ELF-1 (cell line): ENCODE measurements at regions not wholly inside any gene's neighbourhood (a gene's known extent, or its start where the extent isn't known, plus 50 kb on each side); places are given as distances from the start of the nearest gene placed in this dataset.

Source experiments
- DNase-seq: peaks from one replicate; pipeline ENCODE4 v3.0.0-alpha.2; 2016; ENCODE audit warnings: low read depth, low spot score

DNA sequence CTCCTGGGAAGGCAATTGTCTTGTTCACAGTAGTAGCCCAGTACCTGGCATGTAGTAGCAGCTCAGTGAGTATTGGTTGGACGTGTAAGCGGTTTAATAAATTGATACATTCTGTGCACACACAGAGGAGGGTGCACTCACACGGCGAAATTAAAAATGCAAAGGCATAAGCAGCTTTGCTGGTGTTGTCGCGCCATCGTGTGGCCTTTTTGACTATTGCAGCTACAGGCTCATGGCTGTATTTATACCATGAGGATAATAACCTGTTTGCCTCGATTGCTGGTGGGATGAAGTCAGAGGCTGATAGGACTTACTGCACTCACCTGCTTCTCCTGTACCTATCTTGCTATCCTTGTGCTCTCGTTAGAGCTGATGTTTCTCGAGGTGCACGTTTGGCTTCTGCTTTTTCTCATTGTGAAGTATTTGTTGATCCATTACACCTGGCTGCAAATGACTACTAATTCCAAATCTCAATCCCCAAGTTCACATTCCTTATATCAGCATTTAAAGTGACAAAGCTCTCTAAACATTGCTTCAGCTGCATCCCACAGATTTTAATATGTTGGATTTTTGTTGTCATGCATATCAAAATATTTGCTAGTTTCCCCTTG, 61.5 kb downstream of the TBXT start:
- peak; percentile 71 for DNase-seq

DNA sequence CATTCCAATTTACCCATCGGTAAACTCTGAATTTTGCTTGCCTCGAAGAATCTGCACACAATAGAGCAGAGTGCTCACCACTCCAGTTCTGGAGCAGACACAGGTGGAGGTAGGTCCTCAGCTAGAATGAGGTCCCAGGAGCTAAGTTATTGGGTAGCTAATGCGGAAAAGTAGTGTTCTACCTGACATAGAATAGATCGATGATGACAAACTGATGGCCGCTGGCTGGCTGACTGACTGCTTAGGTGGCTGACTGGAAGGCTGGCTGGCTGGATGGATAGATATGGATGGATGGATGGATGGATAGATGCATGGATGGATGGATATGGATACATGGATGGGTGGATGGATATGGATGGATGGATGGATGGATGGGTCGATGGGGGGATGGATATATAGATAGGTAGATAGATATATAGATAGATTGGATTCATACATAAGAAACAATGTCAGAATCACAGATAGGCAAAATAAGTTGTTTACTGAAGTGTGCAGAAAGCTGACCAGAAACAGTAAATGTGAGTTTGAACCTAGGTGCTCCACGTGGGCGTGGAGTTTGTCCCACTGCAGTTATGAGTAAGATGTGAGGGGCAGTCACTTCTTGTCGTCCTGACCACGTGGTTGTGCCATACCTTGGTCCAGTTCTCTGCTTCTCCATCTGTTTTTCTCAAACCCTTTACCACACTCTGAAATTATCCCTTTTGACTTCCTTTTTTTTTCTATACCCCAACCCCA, 62.1 kb downstream of the TBXT start:
- no peak for DNase-seq

DNA sequence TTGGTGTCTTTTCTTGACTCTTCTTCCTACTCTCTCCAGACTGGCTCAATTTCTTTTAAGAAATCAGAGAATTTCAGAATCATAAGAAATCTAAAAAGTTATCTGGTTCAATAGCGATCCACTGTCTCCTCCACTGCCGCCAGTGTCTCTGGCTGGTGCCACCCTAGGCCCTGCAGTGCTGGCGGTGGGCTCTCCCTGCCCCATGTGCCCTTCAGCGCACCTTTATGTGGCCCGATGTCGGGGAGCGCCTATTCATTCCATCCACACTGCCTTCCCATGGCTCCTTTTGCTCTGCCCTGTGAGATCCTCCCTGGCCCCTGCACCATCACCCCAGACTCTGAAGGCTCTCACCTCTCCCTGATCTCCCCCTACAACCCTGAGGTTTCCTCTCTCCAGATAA, 62.8 kb downstream of the TBXT start:
- DNase-seq, result no peak

DNA sequence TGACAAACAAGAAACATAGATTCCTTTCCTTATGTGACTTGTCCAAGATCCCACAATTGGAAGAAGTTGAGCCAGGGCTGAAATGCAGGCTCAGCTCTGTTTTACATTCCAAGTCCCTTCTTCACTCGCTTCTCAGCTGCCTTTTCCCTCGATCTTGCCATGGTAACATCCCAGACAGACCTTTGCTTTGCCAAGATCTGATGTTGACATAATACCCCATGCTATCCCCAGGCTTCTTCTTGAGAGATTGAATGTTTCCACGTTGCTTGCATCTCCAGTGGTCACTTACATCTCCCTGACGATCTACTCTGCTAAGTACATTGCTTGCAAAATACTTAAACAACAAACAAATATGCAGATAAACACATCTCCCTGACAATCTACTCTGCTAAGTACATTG, 63.5 kb downstream of the TBXT start:
- DNase-seq, result no peak

DNA sequence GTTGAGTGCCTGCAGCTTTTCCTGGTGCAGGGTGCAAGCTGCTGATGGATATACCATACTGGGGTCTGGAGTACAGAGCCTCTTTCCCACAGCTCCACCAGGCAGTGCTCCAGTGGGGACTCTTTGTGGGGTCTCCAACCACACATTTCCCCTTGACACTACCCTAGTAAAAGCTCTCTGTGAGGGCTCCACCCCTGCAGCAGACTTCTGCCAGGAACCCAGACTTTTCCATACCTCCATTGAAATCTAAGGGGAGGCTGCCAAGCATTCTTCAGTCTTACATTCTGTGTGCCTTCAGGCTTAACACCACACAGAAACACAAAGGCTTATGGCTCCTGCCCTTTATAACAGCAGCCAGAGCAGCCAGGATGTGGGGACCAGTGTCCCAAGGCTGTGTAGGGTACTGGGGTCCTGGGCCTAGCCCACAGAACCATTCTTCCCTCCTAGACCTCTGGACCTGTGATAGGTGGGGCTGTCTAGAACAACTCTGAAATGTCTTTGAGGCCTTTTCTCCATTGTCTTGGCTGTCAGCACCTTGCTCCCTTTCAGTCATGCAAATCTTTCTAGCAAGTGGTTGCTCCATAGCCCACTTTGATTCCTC, 65.7 kb downstream of the TBXT start:
- DNase-seq, result no peak

DNA sequence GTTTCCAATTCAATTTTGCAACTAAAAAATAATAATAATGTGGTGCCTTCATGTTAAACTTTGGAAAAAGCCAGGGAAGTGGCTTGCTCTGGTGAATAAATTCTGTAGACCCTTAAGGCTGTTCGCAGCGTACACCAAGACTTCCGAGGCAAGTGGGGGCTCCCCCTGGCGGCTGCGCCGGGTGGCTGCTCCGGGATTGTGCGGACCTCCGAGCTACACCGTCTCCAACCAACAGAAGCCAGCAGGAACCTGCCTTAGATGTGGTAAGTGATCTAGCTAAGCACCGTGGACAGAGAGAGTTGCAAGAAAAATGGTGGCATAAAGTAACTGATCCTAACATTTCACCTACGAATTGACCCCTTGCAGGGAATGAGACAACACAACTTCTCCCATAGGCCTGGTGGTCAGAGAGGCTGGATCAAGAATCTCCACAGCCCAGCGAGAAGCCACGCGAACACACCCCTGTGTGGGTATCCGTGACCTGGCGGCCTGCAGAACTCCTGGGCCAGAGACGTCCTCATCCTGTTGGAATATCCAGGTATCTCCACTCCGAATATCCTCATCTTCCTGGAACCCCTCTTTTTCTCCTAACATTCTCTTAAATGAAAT, 69.6 kb downstream of the TBXT start:
- DNase-seq, result peak; percentile 96

DNA sequence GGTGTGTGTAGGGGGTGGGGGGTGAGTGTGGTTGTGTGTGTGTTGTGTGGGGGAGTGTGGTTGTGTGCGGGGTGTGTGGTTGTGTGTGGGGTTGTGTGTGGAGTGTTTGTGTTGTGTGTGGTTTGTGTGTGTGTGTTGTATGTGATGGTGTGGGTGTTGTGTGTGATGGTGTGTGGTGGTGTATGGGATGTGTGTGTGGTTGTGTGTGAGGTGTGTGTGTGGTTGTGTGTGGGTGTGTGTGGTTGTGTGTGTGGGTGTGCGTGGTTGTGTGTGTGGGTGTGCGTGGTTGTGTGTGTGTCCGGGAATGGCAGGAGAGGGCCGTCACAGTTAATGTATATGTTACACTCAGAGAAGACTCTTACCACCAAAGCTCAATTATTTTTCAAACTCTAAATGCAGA, 79.8 kb downstream of the TBXT start:
- no peak for DNase-seq

DNA sequence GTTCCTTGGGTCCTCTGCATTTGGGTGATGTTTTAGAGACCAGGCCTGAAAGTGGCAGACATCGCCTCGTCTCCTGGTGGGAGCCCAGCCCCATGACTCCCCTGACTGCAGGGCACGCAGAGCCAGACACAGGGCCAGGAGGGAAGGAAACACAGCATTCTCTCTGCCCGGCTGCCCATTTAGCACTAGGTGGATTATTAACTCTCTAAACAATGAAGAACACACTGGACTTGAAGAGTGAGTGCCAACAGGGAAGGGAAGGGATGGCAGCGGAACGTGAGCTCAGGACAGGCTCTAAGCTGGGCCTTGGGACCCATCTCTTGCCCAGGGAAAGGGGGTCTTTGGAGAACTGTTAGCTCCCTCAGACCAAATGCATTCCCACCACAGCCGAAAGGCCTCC, 80.4 kb downstream of the TBXT start:
- no peak for DNase-seq

DNA sequence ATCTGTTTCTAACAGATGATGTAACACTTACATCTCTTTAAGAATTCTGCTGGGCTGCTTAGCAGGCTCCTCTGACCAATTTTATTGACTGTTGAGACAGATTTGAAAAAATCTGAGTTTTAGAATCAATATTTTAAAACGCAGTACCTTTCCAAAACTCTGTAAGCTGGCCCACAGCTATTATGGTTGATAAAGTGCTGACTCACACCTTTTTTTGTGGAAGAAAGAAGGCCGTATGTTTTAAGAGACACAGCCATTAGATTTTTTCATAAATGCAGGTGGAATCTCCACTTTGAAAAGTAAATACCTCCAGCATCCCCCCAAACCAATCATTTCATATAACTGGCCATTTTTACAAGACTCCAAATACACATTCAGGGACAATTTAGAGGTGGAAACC, 82.2 kb downstream of the TBXT start:
- DNase-seq, result no peak

DNA sequence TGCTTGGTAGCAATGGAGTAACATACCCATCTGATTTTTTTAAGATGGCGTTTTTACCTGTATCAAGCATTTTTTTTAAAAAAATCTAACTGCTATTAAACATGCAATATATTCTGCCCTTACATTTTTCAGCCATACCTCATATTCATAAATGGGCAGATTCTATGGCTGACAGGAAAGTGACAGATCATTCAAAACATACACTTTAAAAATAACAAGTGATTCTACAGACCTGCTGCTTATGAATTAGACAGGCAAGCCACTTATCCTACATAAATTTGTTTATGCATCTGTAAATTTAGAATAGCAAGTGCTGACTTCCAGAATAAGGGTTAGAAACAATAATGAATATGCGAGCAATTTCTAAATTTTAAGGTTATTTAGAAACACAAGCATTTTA, 82.7 kb downstream of the TBXT start:
- no peak for DNase-seq

DNA sequence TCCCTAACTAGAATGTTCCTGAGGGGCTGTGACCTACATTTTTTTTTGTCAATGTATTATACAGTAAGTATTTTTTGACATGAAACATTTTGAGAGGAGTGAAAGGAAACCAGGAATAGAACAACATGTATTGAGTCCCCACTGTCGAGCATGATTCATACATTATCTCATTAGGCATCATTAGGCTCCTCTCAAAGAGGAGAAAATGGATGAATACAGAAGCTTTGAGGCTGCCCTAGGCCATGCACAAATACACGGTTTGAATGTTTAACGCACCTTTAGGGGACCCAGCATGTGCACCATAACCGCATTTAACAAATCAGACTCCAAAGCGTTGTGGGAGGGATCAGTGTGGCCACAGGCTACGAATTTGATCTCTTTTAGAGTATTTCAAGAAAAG, 87.8 kb downstream of the TBXT start:
- no peak for DNase-seq

DNA sequence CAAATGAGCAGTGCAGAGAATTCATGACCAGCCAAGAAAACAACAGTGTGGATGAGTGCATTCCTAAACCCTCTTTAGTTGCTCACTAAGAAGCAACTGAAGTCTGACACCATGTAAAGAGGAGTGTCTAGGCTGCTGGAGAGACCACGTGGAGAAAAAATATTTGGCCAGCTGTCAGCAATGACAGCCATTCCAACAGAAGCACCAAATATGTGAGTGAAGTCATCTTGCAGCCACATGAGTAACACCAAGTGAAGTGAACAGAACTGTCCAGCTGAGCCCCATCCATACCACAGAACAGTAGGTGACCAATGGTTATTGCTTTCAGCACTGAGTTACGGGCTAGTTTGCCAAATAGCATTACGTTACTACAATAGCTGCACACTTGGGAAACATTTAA, 89.4 kb downstream of the TBXT start:
- DNase-seq, result no peak

DNA sequence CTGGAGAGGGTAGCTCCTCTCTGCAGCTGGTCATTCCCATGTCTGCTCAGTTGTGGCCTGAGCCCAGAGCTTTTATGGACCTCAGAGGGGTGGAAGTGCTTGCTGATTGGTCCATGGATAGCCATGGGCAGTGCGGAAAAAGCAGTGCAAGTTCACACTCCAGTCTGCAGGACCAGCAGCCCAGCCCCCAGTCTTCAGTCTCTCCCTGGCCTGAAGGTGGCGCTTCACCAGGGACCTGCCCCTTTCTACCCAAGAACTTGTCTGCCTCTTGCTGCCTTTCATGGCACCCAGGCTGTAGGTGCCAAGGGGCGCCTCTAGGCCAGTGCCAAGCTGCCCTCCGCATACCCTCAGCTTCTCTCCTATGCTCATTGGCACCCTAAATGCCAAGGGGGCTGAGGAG, 91.0 kb downstream of the TBXT start:
- DNase-seq, result peak; percentile 52

DNA sequence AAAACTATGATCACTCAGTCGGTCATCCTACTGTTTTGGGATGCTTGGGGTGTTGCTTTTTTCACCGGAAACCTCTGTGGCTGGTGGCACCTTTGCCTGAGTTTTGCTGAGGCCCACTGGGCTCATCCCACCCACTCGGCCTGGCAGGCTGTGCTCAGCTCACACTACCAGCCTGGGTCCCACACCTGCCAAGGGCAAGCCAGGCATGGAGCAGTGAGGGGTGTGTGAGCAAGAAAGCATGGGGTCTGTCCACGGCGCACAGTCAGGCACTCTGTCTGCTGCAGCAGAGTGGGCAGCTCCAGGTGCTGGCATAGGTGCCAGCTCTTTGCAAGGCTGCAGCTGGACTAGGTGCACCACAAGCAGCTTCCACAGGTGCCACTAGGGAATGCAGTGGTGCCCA, 91.7 kb downstream of the TBXT start:
- DNase-seq, result no peak

DNA sequence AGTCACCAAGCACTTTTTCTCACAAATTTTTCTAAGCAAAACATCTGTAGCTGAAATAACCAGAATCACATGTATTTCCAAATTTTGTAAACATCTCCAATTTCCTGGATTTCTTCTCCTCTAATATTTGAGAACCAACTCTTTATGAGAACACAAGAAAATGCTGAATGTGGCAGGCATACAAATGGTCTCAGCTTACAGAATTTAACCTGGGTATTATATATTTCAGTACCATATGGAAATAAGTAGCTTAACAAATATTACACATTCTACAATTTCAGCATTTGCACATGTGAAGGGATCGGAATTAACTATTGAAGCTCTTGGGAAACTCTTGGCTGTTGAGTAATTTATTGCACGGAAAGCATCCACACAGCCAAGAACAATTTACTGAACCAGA, 92.5 kb downstream of the TBXT start:
- DNase-seq, result no peak

DNA sequence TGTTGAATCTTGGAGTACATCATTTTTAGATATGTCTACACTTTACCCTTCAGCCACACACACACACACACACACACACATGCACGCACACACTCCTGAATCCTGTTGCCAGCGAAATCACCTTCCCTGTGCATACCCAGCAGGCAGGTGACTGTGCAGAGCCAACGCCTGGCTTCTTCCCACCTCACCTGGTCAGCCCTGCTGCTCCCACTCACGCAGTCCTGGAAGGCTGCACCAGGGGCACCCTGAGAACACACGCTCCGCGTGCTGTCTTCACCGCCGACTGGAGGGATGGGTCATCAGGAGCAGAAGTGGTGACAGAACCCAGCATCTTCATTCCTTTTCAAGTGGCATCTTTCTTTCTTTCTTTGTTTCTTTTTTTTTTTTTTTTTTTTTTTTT, 94.6 kb downstream of the TBXT start:
- no peak for DNase-seq

DNA sequence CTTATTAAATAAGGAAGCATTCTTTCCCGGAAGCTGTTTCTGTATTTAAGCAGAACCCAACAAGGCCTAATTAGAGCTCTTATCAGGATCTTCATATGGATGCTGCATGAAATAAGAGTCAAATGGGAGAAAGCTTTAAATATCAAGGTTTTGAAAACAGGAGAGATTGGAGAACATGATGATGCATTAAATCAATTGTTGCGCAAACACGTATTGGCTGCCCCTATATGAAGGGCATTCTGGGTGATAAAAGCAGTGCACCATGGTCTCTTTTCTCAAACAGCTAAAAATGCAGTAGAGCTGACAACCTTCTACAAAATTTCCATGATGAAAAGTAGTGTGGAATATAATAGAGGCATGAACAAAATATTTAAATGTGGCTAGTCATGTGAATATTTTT, 98.9 kb downstream of the TBXT start:
- DNase-seq, result no peak

DNA sequence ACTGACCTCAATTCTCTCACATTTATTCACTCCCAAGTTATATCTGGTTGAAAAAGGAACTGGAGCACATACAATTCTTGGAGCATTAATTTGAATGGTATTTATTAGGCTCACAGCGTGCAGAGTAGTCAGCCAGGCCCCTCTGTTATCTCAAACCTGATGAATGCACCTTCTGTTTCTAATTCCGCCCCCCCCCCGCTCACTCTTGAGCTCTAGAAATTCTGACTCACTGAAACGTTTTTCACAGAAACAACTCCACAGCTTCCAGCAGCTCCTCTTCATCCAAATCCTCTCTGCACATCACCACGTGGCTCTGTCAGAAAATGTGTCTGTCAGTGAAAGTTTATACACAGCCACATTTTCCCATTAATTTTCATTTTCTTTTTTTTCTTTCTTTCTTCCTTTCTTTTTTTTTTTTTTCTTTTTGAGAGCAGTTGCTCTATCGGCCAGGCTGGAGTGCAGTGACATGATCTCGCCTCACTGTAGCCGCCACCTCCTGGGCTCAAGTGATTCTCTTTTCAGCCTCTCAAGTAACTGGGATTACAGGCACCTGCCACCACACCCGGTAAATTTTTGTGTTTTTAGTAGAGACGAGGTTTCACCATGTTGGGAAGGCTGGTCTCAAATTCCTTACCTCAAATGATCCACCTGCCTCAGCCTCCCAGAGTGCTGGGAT, 109.4 kb downstream of the TBXT start:
- peak; percentile 12 for DNase-seq

DNA sequence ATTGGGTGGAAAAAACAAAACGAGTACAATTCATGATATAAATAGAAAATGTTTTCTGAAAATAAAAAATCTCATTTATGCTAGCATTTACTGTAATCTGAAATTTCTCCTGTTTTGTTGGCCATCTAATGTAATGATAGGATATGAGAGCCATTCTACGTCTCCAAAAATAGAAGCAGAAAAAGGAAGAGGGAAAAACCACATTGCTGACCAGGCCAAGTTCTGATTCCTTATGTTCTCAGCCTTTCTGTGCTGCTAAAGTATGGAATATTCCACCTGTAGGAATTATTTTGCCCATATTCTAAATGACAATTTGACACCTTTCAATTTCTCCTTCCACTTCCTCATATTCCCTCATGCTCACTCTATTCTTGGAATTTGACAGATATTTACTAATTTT, 110.2 kb downstream of the TBXT start:
- no peak for DNase-seq

DNA sequence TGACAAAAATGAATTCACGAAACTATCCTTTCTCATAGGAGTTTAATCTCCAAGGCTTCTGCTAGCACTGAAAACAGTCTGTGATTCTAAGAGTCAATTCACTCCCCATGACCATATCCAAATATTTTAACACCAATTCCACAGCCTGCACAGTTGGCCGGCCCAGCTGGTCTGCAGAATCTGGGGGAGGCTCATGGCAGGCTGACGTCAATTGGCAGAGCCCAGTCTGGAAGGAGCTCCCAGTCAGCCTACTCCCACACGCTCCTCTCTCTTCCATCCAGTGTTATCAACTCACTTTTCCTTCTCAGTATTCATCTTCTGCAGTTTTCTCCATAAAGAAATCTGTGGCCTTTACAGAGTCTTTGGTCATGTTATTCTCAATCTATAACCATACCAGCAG, 111.0 kb downstream of the TBXT start:
- no peak for DNase-seq

DNA sequence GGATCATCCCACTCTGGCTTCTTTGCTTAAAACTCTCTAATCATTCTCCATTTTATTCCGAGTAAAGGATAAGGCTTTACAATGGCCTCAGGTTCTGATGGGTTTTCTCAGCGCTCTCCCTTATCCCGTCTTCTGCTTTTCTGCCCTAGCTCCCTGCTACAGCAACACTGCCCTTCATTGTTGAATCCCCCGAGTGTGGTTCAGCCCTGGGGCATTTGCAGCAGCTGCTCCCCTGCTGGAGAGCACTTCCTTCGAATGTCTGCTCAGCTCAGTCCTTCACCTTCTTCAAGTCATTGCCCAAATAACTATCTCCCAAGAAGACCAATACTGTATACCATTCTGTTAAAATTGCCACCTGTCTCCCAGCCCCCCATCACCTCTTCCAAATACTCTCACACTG, 111.8 kb downstream of the TBXT start:
- DNase-seq, result peak; percentile 30

DNA sequence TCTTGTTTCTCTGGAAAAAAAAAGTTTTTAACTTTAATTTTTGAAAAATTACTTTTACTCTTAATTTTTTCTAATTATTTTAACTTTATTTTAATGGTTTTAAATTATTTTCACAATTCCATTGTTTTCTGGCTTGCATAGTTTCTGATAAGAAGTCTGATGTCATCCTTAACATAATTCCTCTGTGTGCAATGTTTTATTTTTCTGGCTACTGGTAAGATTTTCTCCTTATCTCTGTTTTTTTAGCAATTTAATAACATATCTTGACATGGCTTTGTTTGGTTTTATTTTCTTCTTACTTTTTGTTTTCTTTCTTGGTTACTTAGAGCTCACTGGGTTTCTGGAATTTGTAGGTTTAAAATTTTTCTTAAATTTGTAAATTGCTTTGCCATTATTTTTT, 114.8 kb downstream of the TBXT start:
- no peak for DNase-seq
